ENCODE measurements at regions not wholly inside any gene's neighbourhood (a gene's known extent, or its start where the extent isn't known, plus 50 kb on each side); places are given as distances from the start of the nearest gene placed in this dataset.

- ChIA-PET POLR2A (ENCODE audit: low non-redundant PET) (no interaction called here), CTCF (interaction anchor here (0.7 kb wide), 1 partner anchor 89 kb away, joined by 3 read pairs; no protein-coding TSS in a partner anchor)
- DNase-seq (ENCODE audit: low spot score), result no peak
- no peak for TF ChIP-seq CTCF (conservative IDR thresholded peaks at IDR 0.05; ENCODE audit: low read depth)
- no peak overlapping the region for H3K27ac ChIP-seq
These were observed 180.6 kb upstream of the MIR17HG start for GRCh38 chr13:91166714-91167511.

- ChIA-PET CTCF (no interaction called here), POLR2A (ENCODE audit: low non-redundant PET) (no interaction called here)
- TF ChIP-seq CTCF (conservative IDR thresholded peaks at IDR 0.05; ENCODE audit: low read depth), result no peak
- H3K27ac ChIP-seq, result no peak overlapping the region
- DNase-seq (ENCODE audit: low spot score), result no peak
These were observed 179.6 kb upstream of the MIR17HG start for GRCh38 chr13:91167706-91168385.

- TF ChIP-seq CTCF (conservative IDR thresholded peaks at IDR 0.05; ENCODE audit: low read depth), result no peak
- ChIA-PET CTCF (no interaction called here), POLR2A (ENCODE audit: low non-redundant PET) (no interaction called here)
- DNase-seq (ENCODE audit: low spot score), result no peak
- H3K27ac ChIP-seq, result no peak overlapping the region
These were observed 179.1 kb upstream of the MIR17HG start for GRCh38 chr13:91168386-91168711.

- POLR2A ChIA-PET (ENCODE audit: low non-redundant PET), result no interaction called here
- CTCF ChIA-PET, result no interaction called here
- TF ChIP-seq CTCF (conservative IDR thresholded peaks at IDR 0.05; ENCODE audit: low read depth), result no peak
- DNase-seq (ENCODE audit: low spot score), result no peak
- H3K27ac ChIP-seq, result no peak overlapping the region
These were observed 178.0 kb upstream of the MIR17HG start for GRCh38 chr13:91169321-91170050.

GRCh38 chr13:91172160-91172559 lies 175.3 kb upstream of the MIR17HG start:
- no peak overlapping the region for H3K27ac ChIP-seq
- TF ChIP-seq CTCF (conservative IDR thresholded peaks at IDR 0.05; ENCODE audit: low read depth), result no peak
- ChIA-PET CTCF (no interaction called here), POLR2A (ENCODE audit: low non-redundant PET) (no interaction called here)
- no peak for DNase-seq (ENCODE audit: low spot score)

GRCh38 chr13:91174886-91175501 lies 172.5 kb upstream of the MIR17HG start:
- DNase-seq (ENCODE audit: low spot score), result no peak
- no peak for TF ChIP-seq CTCF (conservative IDR thresholded peaks at IDR 0.05; ENCODE audit: low read depth)
- ChIA-PET POLR2A (ENCODE audit: low non-redundant PET) (no interaction called here), CTCF (no interaction called here)
- H3K27ac ChIP-seq, result no peak overlapping the region

Measured in RWPE1 (cell line).